ENCODE measurements at regions not wholly inside any gene's neighbourhood (a gene's known extent, or its start where the extent isn't known, plus 50 kb on each side); places are given as distances from the start of the nearest gene placed in this dataset.
"Not testable (repeated sequence)": the region's sequence is repeated elsewhere in the genome, so short reads cannot be mapped to it uniquely, and the experiment has no call there.

DNA sequence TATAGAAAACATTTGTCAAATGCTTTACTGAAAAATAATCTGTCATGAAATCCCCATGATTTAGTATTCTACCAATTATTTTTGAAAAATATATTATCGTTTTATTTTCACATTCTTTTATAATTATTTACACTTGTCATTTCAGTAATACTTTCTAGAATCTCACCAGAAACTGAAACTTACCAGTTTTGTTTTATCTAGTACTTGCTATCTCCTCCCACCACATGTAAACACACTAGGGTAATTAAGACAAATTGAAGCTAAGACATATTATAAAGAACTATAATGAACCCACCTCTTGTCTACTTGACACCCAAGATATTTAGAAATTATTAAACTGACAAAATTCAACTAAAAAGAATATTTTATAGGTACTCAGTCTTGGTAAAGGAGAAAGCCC, 51.5 kb upstream of the GRM3 start:
- DNase-seq (ENCODE audit: insufficient read length, low spot score) (no peak), FAIRE-seq (no peak)

DNA sequence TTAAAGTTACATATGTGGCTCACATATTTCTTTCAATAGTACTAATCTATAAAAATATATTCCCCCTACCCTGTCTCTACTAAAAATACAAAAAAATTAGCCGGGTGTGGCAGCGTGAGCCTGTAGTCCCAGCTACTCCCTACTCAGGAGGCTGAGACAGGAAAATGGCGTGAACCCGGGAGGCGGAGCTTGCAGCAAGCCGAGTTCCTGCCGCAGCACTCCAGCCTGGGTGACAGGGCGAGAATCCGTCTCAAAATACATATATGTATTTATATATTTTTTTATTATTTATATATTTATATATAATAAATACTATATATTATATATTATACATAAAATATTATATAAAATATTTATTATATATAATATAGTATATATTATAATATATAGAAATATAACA, 69.7 kb upstream of the GRM3 start:
- FAIRE-seq (no peak), DNase-seq (ENCODE audit: insufficient read length, low spot score) (no peak)

DNA sequence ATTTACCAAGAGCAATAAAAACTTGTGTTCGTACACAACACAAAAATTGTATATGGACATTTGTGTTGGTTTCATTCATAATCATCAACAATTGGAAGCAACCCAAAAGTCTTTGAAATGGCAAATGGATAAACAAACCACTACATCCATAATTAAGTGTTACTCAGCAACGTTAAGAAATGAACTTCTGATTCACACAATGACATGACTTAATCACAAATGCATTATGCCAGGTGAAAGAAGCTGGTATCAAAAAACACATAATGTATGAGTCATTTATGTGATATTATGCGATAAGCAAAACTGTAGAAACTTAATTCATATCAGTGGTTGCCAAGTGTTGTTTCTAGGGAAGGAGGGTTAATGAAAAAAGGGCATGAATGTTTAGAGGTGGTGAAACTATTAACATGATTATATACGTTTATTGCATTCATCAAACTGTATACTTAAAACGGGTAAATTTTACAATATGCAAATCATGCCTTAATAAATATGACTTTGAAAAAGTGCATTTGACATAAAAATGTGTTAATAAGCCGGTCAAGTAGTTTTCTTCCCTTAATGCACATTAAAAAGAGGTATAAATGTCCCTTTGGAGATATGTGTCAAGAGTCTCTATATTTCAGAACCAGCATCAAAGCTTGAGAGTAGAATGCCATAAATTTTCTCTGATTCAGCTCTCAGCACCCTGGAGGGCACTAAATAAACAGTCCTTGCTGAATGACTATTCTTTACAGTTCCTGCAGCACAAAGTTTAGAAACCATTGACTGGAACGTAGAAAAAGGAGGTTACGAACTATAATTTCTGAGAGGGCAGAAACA, 84.8 kb upstream of the GRM3 start:
- FAIRE-seq = no peak
- no peak for DNase-seq (ENCODE audit: insufficient read length, low spot score)

DNA sequence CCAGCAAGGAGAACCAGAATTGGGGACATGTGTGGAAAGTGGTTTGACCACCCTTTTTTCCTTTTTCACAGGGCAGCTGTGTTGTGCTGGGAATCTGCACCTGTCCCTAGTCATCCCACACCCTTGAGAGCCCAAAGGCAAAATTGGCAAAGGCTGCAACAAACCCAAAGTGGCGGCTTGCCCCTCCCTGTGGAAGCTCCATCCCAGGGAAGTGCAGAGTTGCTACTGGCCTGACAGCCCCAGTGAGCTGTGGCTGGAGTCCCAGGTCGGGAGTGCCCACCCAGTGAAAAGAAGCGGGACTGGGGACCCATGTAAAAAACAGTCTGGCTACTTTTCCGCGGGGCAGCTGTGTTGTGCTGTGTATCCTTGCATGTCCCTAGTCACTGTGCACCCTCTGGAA, 109.1 kb upstream of the GRM3 start:
- FAIRE-seq (no peak), DNase-seq (ENCODE audit: insufficient read length, low spot score) (no peak)

DNA sequence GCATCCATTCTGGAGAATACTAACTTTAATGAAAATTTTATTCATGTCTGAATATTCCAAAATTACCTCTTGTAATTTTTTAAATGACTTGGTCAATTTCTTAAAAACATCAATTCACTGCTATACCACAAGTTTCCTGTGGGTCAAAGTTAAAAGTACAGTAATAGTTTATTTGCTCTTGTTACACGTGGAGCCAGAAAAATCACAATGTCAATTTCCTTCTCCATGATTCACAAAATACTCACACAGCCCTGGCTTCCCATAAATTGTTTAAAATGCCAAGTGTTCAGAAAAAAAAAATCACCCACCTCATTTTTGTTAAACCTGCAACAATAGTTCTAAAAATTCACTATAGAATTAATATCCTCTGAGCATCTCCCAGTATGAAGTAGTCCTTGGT, 139.5 kb upstream of the GRM3 start:
- DNase-seq (ENCODE audit: insufficient read length, low spot score) (no peak), FAIRE-seq (no peak)

DNA sequence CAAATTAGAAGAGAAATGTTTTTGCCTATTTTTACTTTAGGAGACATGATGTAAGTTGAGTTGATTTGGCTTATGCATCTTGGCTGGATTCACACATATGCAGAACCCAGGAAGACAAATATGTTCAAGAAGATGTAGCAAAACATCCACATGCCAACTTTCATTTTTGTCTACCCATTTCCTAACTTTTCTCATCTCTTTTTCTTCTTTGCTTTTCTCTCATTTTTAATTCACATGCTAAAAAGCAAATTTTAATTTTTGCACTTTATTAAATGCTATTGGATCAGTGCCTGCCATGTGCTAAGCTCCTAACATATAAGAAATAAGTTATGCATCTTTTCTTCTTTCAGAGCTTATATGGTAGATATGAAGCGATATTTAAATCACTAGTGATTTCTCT, 143.7 kb upstream of the GRM3 start:
- no peak for FAIRE-seq
- DNase-seq (ENCODE audit: insufficient read length, low spot score) = no peak

DNA sequence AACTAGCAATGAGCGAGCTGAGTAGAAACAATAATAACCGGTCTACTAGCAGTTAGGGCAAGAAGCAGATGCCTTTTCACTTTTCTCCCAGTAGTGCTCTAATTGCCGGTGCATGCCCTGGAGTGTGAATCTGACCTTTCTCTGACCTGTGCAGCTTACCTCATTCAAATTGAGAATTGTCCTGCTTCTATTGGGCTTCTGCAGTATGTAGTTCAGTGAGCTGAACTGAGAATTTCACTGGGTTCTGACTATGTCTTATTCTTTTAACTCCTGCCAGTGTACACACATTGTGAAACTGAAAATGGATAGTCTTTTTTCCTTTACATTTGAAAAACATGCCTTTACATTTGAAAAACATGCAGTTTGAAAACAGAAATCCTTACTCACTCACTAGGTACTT, 157.9 kb upstream of the GRM3 start:
- DNase-seq (ENCODE audit: insufficient read length, low spot score) (no peak), FAIRE-seq (no peak)

DNA sequence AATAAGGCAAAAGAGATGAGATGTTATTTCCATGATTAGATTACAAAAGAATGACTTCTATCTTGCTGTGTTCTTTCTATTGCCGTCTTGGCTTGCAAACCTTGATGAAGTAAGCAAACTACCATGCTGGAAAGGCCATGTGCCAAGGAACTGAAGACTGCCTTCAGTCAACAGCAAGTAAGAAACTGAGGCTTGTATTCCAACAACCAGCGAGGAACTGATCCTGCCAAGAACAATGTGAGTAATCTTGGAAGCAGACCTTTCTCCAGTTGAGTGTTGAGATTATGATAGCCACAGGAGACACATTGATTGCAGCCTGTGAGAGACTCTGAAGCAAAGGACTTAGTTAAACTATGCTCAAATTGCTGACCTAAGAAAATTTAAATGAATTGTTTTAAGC, 164.6 kb upstream of the GRM3 start:
- FAIRE-seq = no peak
- DNase-seq (ENCODE audit: insufficient read length, low spot score) = no peak

DNA sequence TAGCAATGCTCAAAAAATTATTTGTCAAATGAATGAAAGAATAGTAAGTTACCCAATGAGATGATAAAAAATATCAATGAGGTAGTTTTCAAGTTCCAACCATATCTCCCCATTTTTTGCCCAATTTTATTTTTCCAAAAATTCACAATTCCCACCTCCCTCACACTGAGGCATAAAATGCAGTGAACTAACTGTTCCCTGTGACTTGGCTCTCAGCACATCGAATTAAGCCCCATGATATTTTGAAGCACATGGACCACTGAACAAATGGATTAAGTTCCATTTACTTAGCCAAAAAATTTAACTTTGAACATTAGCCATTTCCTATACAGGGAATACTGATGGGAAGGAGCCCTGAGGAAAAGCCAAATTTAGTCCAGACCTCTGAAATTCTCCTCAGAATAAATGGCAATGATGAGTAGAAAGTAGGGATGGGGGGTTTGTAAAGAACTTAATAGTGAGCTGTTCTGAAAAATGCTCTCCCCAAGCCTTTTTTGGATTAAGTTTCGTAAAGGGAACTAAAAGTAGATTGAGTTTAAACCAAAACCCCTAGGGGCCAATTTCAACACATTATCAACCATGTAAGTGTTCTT, 166.3 kb upstream of the GRM3 start:
- DNase-seq (ENCODE audit: insufficient read length, low spot score) (no peak), FAIRE-seq (no peak)

DNA sequence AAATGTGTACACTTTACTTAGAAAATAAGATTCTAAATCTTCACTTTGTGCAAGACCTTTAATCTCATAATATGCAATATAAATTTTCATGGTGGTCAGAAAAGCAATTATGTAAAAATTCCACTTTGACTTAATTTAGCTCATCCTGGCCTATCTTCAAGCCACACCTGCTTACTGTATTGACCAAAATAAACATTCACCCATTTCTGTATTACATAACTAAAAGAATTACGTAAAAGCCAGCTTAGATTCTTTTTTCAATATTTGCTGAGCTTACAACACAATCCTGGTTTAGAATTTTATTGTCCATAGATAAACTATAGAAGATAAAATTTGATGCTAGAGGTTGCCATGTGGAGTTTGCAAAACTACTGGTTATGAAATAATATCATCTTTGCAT, 172.9 kb upstream of the GRM3 start:
- no peak for FAIRE-seq
- DNase-seq (ENCODE audit: insufficient read length, low spot score) = no peak

DNA sequence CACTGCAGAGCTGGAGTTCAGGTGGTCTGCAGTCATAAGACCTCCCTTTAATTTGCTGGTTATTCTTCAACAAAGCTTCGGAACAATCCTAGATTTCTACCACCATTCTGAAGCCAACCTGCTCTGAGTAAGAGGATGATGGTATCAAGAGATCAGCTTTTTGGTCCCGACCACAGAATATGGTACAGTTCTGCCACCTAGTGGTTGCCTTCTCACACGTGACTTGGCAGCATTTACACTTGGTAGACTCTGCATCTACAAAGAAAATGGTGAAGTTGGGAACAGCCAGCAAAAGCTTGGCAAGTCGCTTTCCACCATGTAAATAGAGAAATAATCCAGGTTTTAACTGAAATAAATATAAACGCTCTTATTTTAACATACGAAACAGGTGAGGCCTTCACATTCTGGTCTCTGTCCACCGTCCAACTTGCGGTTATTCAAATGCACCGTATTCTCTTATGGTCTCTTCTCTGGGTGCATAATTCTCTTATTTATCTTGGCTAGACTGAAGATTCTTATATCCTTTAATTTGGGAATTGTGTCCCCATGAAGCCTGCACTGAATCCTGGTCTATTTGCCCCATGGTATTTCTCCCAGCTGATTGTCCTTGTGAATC, 173.9 kb upstream of the GRM3 start:
- FAIRE-seq = no peak
- peak; percentile 8 for DNase-seq (ENCODE audit: insufficient read length, low spot score)

DNA sequence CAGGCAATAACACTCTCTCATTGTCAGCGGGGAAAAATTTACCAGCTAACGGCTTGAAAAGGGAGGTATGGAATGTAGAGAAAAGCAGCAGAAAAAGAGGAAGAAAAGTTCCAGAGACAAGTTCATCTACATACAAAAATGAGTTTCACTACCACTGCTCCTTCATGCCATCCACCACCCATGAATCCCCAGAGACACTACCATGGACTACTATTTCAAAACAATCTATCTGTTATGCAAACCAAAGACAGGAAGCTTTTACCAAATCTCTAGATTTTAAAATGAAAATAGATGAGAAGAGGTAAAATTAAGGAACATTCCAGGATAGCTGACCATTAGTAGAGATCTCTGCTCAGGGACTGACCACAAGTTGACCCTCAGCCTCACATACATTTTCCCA, 189.0 kb upstream of the GRM3 start:
- DNase-seq (ENCODE audit: insufficient read length, low spot score) (no peak), FAIRE-seq (no peak)

DNA sequence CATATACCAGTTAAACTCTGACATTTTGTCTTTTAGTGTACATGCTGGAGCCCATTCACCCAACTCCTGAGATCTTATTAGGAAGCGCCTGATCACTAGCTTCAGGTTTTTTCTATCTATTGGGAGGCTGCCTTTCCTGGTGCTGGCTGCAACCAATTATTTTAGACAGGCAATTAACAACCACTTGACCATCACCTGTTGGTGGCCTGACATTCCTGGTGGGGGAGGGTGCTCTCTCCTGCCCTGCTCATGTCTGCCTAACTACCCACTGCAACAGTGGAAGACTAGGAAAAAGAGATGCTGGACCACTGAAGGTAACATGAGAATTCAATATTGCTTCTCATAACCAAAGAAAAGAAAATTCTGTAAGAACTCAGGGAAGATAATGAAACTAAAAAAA, 190.3 kb upstream of the GRM3 start:
- DNase-seq (ENCODE audit: insufficient read length, low spot score) (no peak), FAIRE-seq (no peak)

DNA sequence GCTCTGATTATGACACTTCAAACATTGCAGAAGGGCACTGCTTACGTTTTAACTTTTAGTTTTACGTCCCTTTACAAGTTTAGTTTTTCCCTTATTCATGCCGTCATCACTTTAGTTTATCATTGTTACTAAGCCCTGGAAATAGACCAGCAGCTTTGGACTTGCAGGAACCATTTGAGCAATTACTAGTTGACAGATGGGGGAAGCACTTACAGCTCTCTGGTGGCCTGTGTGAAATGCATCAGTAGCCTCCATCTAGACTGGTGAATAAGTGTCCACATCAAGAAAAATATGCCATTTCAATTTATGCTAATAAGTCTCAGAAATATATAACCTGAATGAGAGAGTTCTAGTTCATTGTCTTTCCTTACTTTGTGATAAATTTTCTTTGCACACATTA, 194.9 kb upstream of the GRM3 start:
- no peak for FAIRE-seq
- DNase-seq (ENCODE audit: insufficient read length, low spot score) = no peak

DNA sequence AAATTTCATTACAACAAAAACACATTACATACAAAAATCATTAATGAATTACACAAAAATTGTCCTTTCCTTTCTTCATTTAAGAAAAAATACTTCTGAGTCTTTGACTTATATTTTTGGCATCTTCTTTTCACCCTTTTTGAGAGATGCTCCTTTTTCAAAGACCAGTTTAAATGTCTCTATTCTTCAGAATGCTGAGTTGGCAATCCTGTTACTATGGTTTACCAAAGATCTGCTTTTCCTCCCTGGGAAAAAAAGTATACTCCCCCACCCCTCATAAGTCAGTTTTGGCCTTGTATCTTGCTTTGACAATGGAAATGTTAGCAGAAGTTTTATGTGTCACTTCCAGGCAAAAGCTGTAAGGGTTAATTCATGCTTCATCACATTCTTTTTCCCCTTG, 198.4 kb upstream of the GRM3 start:
- FAIRE-seq = no peak
- no peak for DNase-seq (ENCODE audit: insufficient read length, low spot score)

DNA sequence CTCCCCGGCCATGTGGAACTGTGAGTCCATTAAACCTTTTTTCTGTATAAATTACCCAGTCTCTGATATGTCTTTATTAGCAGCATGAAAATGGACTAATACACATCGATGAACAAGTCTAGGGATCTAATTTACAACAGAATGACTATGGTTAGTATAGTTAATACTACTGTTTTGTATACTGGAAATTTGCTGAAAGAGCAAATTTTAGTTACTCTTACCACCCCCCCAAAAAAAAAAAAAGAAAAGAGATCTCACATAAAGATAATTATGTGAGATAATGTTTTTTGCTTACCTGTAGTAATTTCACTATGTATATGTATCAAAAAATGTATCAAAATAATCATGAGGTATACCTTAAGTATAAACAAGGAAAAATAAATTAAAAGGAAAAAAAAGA, 199.5 kb upstream of the GRM3 start:
- no peak for DNase-seq (ENCODE audit: insufficient read length, low spot score)
- no peak for FAIRE-seq

DNA sequence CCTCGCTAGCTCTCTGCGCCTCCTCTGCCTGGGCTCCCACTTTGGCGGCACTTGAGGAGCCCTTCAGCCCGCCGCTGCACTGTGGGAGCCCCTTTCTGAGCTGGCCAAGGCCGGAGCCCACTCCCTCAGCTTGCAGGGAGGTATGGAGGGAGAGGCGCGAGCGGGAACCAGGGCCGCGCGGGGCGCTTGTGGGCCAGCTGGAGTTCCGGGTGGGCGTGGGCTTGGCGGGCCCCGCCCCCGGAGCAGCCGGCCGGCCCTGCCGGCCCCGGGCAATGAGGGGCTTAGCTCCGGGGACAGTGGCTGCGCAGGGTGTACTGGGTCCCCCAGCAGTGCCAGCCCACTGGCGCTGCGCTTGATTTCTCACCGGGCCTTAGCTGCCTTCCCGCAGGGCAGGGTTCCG, 203.3 kb upstream of the GRM3 start:
- not testable (repeated sequence) for FAIRE-seq

DNA sequence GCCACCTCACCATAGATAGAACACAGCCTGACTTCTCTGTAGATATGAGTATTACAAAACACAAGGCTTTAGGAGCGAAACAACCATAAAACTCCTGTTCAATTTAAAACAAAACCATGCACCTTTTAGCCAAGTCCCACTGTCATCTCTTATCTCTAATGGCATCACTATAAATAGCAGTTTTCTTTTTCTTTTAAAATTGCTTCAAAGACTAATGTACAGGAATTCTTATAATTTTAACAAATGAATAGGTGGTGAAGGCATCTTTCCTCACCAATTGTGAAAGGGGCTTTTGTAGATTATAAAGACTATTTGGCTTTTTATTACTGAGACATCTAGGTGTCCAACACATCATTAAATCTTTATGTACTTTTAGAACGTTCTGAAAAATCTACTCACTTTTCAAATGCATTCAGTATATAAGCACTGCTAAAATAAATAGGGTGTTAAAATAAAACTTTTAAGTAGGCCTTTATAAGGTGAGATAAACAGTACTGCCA, 205.7 kb upstream of the GRM3 start:
- DNase-seq (ENCODE audit: insufficient read length, low spot score) (no peak), FAIRE-seq (no peak)

More for the DNA sequence above, 203.3 kb upstream of the GRM3 start:
- DNase-seq (ENCODE audit: insufficient read length, low spot score) = not testable (repeated sequence)

DNA sequence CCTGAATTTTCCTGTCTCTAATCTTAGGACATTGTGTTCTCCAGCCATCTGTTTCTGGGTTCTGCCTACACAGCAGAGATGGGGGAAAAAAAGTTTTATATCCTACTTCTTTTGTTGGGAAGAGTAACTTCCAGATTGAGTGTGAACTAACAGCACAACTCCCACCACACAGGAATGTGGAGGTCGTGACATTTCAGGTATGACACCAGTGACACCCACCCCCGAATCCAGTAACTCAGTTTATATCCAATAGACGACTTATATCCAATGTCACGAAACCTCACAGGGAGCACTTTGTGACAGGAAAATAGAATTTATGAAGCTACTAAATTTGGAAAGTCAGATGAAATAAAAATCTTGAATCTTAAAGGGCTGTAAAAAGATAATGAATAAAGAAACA, 211.9 kb upstream of the GRM3 start:
- no peak for FAIRE-seq
- no peak for DNase-seq (ENCODE audit: insufficient read length, low spot score)

DNA sequence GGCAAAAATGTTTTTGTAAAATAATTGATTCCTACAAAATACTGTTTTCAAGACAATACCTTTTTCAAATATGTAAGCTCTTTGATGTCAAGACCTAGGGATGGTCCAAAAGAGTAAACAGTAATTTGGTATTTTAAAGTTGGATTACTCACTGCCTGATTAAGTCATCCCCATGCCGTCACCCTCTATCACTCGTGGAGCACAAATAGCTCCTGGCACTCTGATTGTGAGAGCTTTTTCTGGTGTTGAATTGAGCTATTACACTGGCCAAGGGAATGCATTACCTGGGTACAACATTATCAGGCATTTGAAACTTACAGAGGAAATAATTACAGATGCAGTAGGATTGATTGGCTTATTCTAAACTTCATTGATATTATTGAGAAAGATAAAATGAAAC, 231.9 kb upstream of the GRM3 start:
- FAIRE-seq = no peak

DNA sequence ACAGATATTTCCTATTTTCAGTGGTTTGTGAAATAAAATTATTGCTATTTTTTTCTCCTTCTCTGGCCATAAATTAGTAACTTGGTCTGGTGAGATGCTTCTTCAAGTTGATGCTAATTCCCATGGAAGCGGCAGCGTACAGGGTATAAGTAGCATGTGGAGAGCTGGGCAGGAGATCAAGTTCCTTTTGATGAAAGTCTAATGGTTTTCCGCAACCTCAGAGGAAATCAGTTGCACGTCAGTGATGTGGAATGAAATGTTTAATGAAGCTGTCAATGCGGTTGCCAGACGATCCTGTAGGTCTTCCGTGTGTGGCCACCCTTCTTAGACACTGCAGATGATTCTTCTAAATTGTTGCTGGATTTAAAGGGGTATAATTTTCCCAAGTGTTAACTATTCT, 236.4 kb upstream of the GRM3 start:
- FAIRE-seq = no peak
- DNase-seq (ENCODE audit: insufficient read length, low spot score) = no peak

More for the DNA sequence above, 231.9 kb upstream of the GRM3 start:
- DNase-seq (ENCODE audit: insufficient read length, low spot score) = no peak

DNA sequence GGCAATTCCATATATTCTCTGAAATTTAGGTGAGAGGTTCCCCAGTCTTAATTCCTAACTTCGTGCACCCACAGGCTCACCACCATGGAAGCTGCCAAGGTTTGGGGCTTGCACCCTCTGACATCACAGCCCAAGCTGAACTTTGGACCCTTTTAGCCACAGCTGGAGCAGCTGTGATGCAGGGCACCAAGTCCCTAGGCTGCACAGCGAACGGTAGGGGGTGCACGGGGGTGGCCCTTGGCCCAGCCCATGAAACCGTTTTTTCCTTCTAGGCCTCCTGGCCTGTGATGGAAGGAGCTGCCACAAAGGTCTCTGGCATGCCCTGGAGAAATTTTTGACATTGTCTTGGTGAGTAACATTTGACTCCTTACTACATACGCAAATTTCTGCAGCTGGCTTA, 251.9 kb upstream of the GRM3 start:
- FAIRE-seq (no peak), DNase-seq (ENCODE audit: insufficient read length, low spot score) (no peak)

All from HTR-8/SVneo (cell line).